Astrocyte (in vitro differentiated cells and primary cell): ENCODE measurements at regions not wholly inside any gene's neighbourhood (a gene's known extent, or its start where the extent isn't known, plus 50 kb on each side); places are given as distances from the start of the nearest gene placed in this dataset.
"Not testable (repeated sequence)": the region's sequence is repeated elsewhere in the genome, so short reads cannot be mapped to it uniquely, and the experiment has no call there.

Source experiments
- DNase-seq: peaks from one replicate; pipeline ENCODE4 v3.0.0-alpha.2; 2010; ENCODE audit warnings: low read depth
- FAIRE-seq: peaks from 2 replicates; lab custom pipeline; 2011; peaks lifted over from hg19 to GRCh38; lab: Jason Lieb, UNC
- H2AFZ ChIP-seq: 2 replicates; pipeline ENCODE4 v1.6.0; 2012; ENCODE audit warnings: low read depth, low read length, inconsistent platforms
- H3K27ac ChIP-seq: 2 replicates; pipeline ENCODE4 v1.5.1; 2011; ENCODE audit warnings: low read depth, low read length, inconsistent platforms
- H3K27me3 ChIP-seq: 2 replicates; pipeline ENCODE4 v1.6.0; 2011; ENCODE audit warnings: low read length, inconsistent platforms; ENCODE audit not compliant: insufficient read depth
- H3K36me3 ChIP-seq: 2 replicates; pipeline ENCODE4 v1.5.1; 2011; ENCODE audit warnings: low read length, inconsistent platforms; ENCODE audit not compliant: insufficient read depth
- H3K4me1 ChIP-seq: 2 replicates; pipeline ENCODE4 v1.5.1; 2011; ENCODE audit warnings: low read length, inconsistent platforms; ENCODE audit not compliant: insufficient read depth
- H3K4me2 ChIP-seq: 2 replicates; pipeline ENCODE4 v1.6.0; 2012; ENCODE audit warnings: low read length, inconsistent platforms
- H3K4me3 ChIP-seq: 2 replicates; pipeline ENCODE4 v1.5.1; 2011; ENCODE audit warnings: low read depth, mild to moderate bottlenecking, low read length, inconsistent platforms; ENCODE audit not compliant: insufficient read depth
- H3K79me2 ChIP-seq: 2 replicates; pipeline ENCODE4 v1.6.0; 2012; ENCODE audit warnings: mild to moderate bottlenecking, low read length, inconsistent platforms; ENCODE audit not compliant: insufficient read depth
- H3K9ac ChIP-seq: 2 replicates; pipeline ENCODE4 v1.6.0; 2012; ENCODE audit warnings: mild to moderate bottlenecking, low read length, inconsistent platforms
- H3K9me3 ChIP-seq: 2 replicates; pipeline ENCODE4 v1.5.1; 2012; ENCODE audit warnings: low read depth, mild to moderate bottlenecking, low read length, inconsistent platforms; ENCODE audit not compliant: insufficient read depth
- H4K20me1 ChIP-seq: 2 replicates; pipeline ENCODE4 v1.6.0; 2012; ENCODE audit warnings: low read length, inconsistent platforms; ENCODE audit not compliant: insufficient read depth
- H3K27ac Mint-ChIP-seq: one replicate; pipeline ENCODE4 v1.8.0; 2021; ENCODE audit warnings: mild to moderate bottlenecking, mixed read lengths; ENCODE audit not compliant: unreplicated experiment
- H3K27me3 Mint-ChIP-seq: one replicate; pipeline ENCODE4 v1.8.0; 2021; ENCODE audit warnings: low read depth, mixed read lengths; ENCODE audit not compliant: unreplicated experiment
- H3K36me3 Mint-ChIP-seq: one replicate; pipeline ENCODE4 v1.8.0; 2021; ENCODE audit warnings: low read depth, mixed read lengths; ENCODE audit not compliant: unreplicated experiment
- H3K4me1 Mint-ChIP-seq: one replicate; pipeline ENCODE4 v1.8.0; 2021; ENCODE audit warnings: low read depth, mixed read lengths; ENCODE audit not compliant: unreplicated experiment
- H3K4me3 Mint-ChIP-seq: one replicate; pipeline ENCODE4 v1.8.0; 2021; ENCODE audit warnings: mild to moderate bottlenecking, moderate library complexity, mixed read lengths; ENCODE audit not compliant: unreplicated experiment
- H3K9me3 Mint-ChIP-seq: one replicate; pipeline ENCODE4 v1.8.0; 2021; ENCODE audit warnings: mild to moderate bottlenecking, mixed read lengths; ENCODE audit not compliant: unreplicated experiment
- EZH2 ChIP-seq: IDR thresholded peaks from 2 replicates; pipeline ENCODE4 v1.6.1; 2012; ENCODE audit warnings: mild to moderate bottlenecking, low read length, inconsistent platforms; ENCODE audit not compliant: insufficient read depth
- TF ChIP-seq, protein P1 (sequence below): IDR thresholded peaks from 2 replicates; pipeline ENCODE4 v1.5.1; 2011; ENCODE audit warnings: low read depth, mild to moderate bottlenecking, inconsistent platforms, low read length, moderate library complexity; ENCODE audit not compliant: insufficient read depth

DNA sequence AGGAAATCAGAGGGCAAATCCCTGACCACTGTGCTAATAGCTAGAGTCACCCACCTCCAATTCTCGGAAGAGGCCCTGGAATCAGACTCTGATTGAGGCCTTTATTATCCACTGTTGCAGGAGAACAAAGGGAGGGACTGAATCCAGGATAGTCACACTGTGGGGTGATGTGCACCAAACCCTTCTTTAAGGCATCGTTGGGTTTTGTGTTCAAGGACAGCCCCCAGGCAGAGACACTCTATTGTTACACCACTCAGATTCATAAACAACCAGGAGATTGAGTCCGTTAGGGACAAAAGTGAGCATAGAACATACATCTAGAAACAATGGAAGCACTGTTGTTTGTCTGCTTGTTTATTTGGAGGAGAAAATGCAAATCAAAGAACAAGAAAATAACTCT, 124.6 kb upstream of the TBCA start:
- H3K9ac ChIP-seq: no peak overlapping the region
- FAIRE-seq: no peak
- no peaks in the 10 kb centered on the region for H3K9me3 Mint-ChIP-seq

DNA sequence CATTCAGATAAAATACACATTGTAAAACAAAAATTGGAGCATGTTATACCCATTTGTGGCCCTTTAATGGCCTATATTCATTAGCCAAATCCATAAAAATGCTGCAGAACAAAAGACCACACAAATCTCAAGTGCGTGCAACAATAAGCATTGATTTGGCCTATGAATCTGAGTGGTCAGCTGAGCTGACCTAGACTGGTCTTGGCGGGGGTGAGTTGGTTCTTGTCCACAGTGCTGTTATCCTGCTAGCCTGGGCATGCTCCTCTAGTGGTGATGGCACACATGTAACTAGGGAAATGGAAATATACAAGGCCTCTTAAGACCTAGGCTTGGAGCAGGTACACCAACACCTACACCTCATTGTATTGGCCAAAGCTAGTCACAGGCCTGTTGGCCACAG, 122.2 kb upstream of the TBCA start:
- Mint-ChIP-seq H3K4me1 (peaks cover 8% of the 10 kb centered on the region), H3K27ac (no peak overlapping the region), H3K27me3 (no peaks in the 10 kb centered on the region), H3K36me3 (no peaks in the 10 kb centered on the region), H3K9me3 (no peaks in the 10 kb centered on the region), H3K4me3 (no peak overlapping the region)
- H3K4me3 ChIP-seq: no peak overlapping the region
- FAIRE-seq: no peak
- no peaks in the 10 kb centered on the region for H4K20me1 ChIP-seq
- no peak overlapping the region for H3K9ac ChIP-seq
- no peak for DNase-seq
- no peaks in the 10 kb centered on the region for H3K79me2 ChIP-seq
- H3K36me3 ChIP-seq: no peaks in the 10 kb centered on the region
- H3K27ac ChIP-seq: no peak overlapping the region
- H3K4me1 ChIP-seq: peaks cover under 1% of the 10 kb centered on the region
- no peaks in the 10 kb centered on the region for H3K9me3 ChIP-seq
- H2AFZ ChIP-seq: no peak overlapping the region
- H3K4me2 ChIP-seq: no peak overlapping the region
- TF ChIP-seq, protein P1, sequence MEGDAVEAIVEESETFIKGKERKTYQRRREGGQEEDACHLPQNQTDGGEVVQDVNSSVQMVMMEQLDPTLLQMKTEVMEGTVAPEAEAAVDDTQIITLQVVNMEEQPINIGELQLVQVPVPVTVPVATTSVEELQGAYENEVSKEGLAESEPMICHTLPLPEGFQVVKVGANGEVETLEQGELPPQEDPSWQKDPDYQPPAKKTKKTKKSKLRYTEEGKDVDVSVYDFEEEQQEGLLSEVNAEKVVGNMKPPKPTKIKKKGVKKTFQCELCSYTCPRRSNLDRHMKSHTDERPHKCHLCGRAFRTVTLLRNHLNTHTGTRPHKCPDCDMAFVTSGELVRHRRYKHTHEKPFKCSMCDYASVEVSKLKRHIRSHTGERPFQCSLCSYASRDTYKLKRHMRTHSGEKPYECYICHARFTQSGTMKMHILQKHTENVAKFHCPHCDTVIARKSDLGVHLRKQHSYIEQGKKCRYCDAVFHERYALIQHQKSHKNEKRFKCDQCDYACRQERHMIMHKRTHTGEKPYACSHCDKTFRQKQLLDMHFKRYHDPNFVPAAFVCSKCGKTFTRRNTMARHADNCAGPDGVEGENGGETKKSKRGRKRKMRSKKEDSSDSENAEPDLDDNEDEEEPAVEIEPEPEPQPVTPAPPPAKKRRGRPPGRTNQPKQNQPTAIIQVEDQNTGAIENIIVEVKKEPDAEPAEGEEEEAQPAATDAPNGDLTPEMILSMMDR: no peak
- TF ChIP-seq EZH2: no peak
- no peaks in the 10 kb centered on the region for H3K27me3 ChIP-seq

More for the DNA sequence above, 124.6 kb upstream of the TBCA start:
- Histone ChIP-seq H3K9me3 (no peaks in the 10 kb centered on the region), H3K27ac (no peak overlapping the region), H3K27me3 (no peaks in the 10 kb centered on the region), H3K4me2 (no peak overlapping the region), H3K4me1 (no peaks in the 10 kb centered on the region), H3K36me3 (no peaks in the 10 kb centered on the region), H3K4me3 (no peak overlapping the region), H2AFZ (no peak overlapping the region), H3K79me2 (no peaks in the 10 kb centered on the region), H4K20me1 (no peaks in the 10 kb centered on the region)
- no peak for DNase-seq
- Mint-ChIP-seq H3K27ac (no peak overlapping the region), H3K27me3 (peaks cover 2% of the 10 kb centered on the region), H3K4me1 (no peaks in the 10 kb centered on the region), H3K36me3 (no peaks in the 10 kb centered on the region), H3K4me3 (no peak overlapping the region)
- no peak for TF ChIP-seq EZH2
- TF ChIP-seq, protein P1: no peak

DNA sequence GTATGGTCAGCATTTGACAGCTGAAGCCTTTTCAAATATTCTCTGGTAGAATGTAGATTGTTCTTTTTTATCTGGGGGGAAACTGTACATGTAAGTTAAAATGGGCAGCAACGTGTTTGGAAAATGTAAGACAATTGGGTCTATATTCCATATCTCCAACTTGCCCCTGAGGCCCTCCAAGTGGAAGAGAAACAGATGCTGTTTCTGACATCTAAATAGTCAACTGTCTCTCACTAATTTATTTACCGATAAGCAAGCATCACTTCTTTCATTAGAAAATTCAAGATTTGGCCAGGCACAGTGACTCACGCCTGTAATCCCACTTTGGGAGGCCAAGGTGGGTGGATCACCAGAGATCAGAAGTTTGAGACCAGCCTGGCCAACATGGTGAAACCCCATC, 120.2 kb upstream of the TBCA start:
- Histone ChIP-seq H3K27ac (no peak overlapping the region), H3K79me2 (no peaks in the 10 kb centered on the region), H3K9ac (no peak overlapping the region), H4K20me1 (no peaks in the 10 kb centered on the region), H3K4me2 (no peak overlapping the region), H3K4me3 (no peak overlapping the region), H3K36me3 (no peaks in the 10 kb centered on the region), H2AFZ (no peak overlapping the region), H3K27me3 (no peaks in the 10 kb centered on the region), H3K4me1 (peaks cover 8% of the 10 kb centered on the region), H3K9me3 (no peaks in the 10 kb centered on the region)
- H3K27ac Mint-ChIP-seq: no peak overlapping the region
- H3K4me3 Mint-ChIP-seq: no peak overlapping the region
- FAIRE-seq: no peak
- H3K9me3 Mint-ChIP-seq: no peaks in the 10 kb centered on the region
- TF ChIP-seq EZH2: no peak
- TF ChIP-seq, protein P1: no peak
- no peaks in the 10 kb centered on the region for H3K27me3 Mint-ChIP-seq
- no peaks in the 10 kb centered on the region for H3K36me3 Mint-ChIP-seq
- peaks cover 16% of the 10 kb centered on the region for H3K4me1 Mint-ChIP-seq
- no peak for DNase-seq

DNA sequence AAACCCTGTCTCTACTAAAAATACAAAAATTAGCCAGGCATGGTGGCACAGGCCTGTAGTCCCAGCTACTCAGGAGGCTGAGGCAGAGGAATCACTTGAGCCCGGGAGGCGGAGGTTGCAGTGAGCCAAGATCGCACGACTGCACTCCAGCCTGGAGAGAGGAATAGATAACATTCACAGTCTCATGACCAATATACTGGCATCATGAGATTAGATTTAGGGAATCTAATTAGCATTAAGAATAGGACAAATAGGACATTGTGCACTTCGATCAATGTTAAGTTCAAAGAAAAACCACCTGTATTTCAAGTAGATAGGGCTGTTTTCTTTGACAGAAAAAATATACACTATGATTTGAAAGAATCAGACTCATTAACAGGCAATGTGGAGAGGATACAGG, 118.0 kb upstream of the TBCA start:
- H3K27me3 ChIP-seq, H3K9ac ChIP-seq, H3K9me3 ChIP-seq, H3K27me3 Mint-ChIP-seq, H3K4me3 ChIP-seq, H4K20me1 ChIP-seq, H3K36me3 Mint-ChIP-seq, H3K79me2 ChIP-seq, H3K9me3 Mint-ChIP-seq, H2AFZ ChIP-seq, H3K36me3 ChIP-seq, H3K4me1 ChIP-seq, H3K4me2 ChIP-seq, DNase-seq, H3K27ac ChIP-seq, H3K4me3 Mint-ChIP-seq, FAIRE-seq: not testable (repeated sequence)
- peaks cover 16% of the 10 kb centered on the region for H3K4me1 Mint-ChIP-seq
- peak overlapping the region; percentile 69 for H3K27ac Mint-ChIP-seq
